GM21381 (cell line): ENCODE measurements at regions not wholly inside any gene's neighbourhood (a gene's known extent, or its start where the extent isn't known, plus 50 kb on each side); places are given as distances from the start of the nearest gene placed in this dataset.
A peak's percentile ranks its signal among the peaks of the same experiment; 100 is the strongest.
"Not testable (repeated sequence)": the region's sequence is repeated elsewhere in the genome, so short reads cannot be mapped to it uniquely, and the experiment has no call there.

Experiments used
- ATAC-seq: cut with Tn5 transposase; IDR thresholded peaks from one replicate; pipeline ENCODE4 v1.9.1; 2021; ENCODE audit warnings: mild to moderate bottlenecking, moderate library complexity; ENCODE audit not compliant: unreplicated experiment

- no peak for ATAC-seq
Observed at GRCh38 chr9:72471096-72471495, 50.3 kb upstream of the TMC1 start.

GRCh38 chr9:72467766-72468738 lies 53.4 kb upstream of the TMC1 start:
- no peak for ATAC-seq

GRCh38 chr9:72465593-72465984 lies 55.8 kb upstream of the TMC1 start:
- ATAC-seq = no peak

- peak; percentile 57 for ATAC-seq
Observed at GRCh38 chr9:72464857-72465592, 56.4 kb upstream of the TMC1 start.

- no peak for ATAC-seq
Observed at GRCh38 chr9:72462340-72462739, 59.1 kb upstream of the TMC1 start.

- ATAC-seq = no peak
Observed at GRCh38 chr9:72460342-72461312, 60.8 kb upstream of the TMC1 start.

- no peak for ATAC-seq
Observed at GRCh38 chr9:72459308-72459707, 62.1 kb upstream of the TMC1 start.

- no peak for ATAC-seq
Observed at GRCh38 chr9:72458153-72458552, 63.3 kb upstream of the TMC1 start.

GRCh38 chr9:72457366-72457765 lies 64.0 kb upstream of the TMC1 start:
- ATAC-seq = no peak

- no peak for ATAC-seq
Observed at GRCh38 chr9:72454871-72455491, 66.4 kb upstream of the TMC1 start.

- ATAC-seq = no peak
Observed at GRCh38 chr9:72453797-72454196, 67.6 kb upstream of the TMC1 start.

- ATAC-seq = not testable (repeated sequence)
Observed at GRCh38 chr9:72446241-72446640, 75.2 kb upstream of the TMC1 start.

- ATAC-seq = no peak
Observed at GRCh38 chr9:72445306-72445995, 76.0 kb upstream of the TMC1 start.

GRCh38 chr9:72444435-72444834 lies 77.0 kb upstream of the TMC1 start:
- peak; percentile 1 for ATAC-seq

- peak; percentile 91 for ATAC-seq
Observed at GRCh38 chr9:72443855-72444254, 77.6 kb upstream of the TMC1 start.

- no peak for ATAC-seq
Observed at GRCh38 chr9:72441848-72442607, 77.0 kb upstream of the ZFAND5 start.

GRCh38 chr9:72440992-72441847 lies 76.2 kb upstream of the ZFAND5 start:
- no peak for ATAC-seq

GRCh38 chr9:72440378-72440777 lies 75.4 kb upstream of the ZFAND5 start:
- no peak for ATAC-seq
